ENCODE measurements at regions not wholly inside any gene's neighbourhood (a gene's known extent, or its start where the extent isn't known, plus 50 kb on each side); places are given as distances from the start of the nearest gene placed in this dataset.

DNA sequence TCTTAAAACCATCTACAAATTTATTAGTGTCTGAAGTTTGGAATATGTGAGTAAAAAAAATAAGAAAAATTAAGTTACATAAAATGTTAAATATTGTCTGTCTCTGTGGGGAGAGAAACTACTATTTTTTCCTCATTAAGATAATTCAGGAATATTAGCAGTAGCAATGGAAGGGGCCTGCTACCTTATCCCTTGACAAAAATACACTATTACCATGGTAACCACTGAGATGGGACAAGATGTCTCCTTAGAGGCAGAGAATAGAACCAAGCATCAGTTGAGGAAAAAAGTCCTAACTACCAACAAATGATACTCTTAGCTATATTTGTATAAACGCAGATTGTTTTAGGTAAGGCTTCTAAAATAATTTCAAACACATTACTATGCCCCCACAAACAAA, 150.7 kb upstream of the LSM8 start:
- TF ChIP-seq, protein P1, sequence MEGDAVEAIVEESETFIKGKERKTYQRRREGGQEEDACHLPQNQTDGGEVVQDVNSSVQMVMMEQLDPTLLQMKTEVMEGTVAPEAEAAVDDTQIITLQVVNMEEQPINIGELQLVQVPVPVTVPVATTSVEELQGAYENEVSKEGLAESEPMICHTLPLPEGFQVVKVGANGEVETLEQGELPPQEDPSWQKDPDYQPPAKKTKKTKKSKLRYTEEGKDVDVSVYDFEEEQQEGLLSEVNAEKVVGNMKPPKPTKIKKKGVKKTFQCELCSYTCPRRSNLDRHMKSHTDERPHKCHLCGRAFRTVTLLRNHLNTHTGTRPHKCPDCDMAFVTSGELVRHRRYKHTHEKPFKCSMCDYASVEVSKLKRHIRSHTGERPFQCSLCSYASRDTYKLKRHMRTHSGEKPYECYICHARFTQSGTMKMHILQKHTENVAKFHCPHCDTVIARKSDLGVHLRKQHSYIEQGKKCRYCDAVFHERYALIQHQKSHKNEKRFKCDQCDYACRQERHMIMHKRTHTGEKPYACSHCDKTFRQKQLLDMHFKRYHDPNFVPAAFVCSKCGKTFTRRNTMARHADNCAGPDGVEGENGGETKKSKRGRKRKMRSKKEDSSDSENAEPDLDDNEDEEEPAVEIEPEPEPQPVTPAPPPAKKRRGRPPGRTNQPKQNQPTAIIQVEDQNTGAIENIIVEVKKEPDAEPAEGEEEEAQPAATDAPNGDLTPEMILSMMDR (IDR thresholded peaks at IDR 0.05 in 4 of 5, conservative IDR thresholded peaks at IDR 0.05 in 1 of 5), result no peak
- TF ChIP-seq POLR2A (IDR thresholded peaks at IDR 0.05), result no peak
